Loucy (cell line): ENCODE measurements at regions not wholly inside any gene's neighbourhood (a gene's known extent, or its start where the extent isn't known, plus 50 kb on each side); places are given as distances from the start of the nearest gene placed in this dataset.

Experiments used
- H2AFZ ChIP-seq: fragments of 200-600 bp; sonication (generic); 2 replicates; pipeline ENCODE4 v1.6.0; 2016; ENCODE audit warnings: antibody characterized with exemption, mild to moderate bottlenecking, low read length, moderate library complexity
- H3F3A ChIP-seq: fragments of 200-600 bp; 2 replicates; pipeline ENCODE4 v1.6.0; 2016; ENCODE audit warnings: antibody characterized with exemption, low read depth, mild to moderate bottlenecking
- H3K27me3 ChIP-seq: fragments of 200-600 bp; sonication (generic); 2 replicates; pipeline ENCODE4 v1.6.1; 2014; ENCODE audit warnings: low read length, mild to moderate bottlenecking; ENCODE audit not compliant: insufficient read depth, poor library complexity, severe bottlenecking
- H3K36me3 ChIP-seq: fragments of 200-600 bp; sonication (generic); 2 replicates; pipeline ENCODE4 v1.6.1; 2016; ENCODE audit warnings: low read length; ENCODE audit not compliant: insufficient read depth
- H3K4me1 ChIP-seq: fragments of 200-600 bp; sonication (generic); 2 replicates; pipeline ENCODE4 v1.5.1; 2014; ENCODE audit warnings: low read length, mild to moderate bottlenecking; ENCODE audit not compliant: insufficient read depth, poor library complexity, severe bottlenecking
- H3K4me2 ChIP-seq: fragments of 200-600 bp; sonication (generic); 2 replicates; pipeline ENCODE4 v1.6.0; 2014; ENCODE audit warnings: antibody characterized with exemption, low read length, low read depth, mild to moderate bottlenecking; ENCODE audit not compliant: poor library complexity, severe bottlenecking
- H3K4me3 ChIP-seq: fragments of 200-600 bp; sonication (generic); 2 replicates; pipeline ENCODE4 v1.5.1; 2014; ENCODE audit warnings: low read length, mild to moderate bottlenecking, mixed read lengths; ENCODE audit not compliant: poor library complexity, severe bottlenecking
- H3K79me2 ChIP-seq: fragments of 200-600 bp; sonication (generic); 2 replicates; pipeline ENCODE4 v1.6.1; 2014; ENCODE audit warnings: low read length; ENCODE audit not compliant: insufficient read depth
- H3K9ac ChIP-seq: fragments of 200-600 bp; sonication (generic); 2 replicates; pipeline ENCODE4 v1.6.0; 2014; ENCODE audit warnings: mild to moderate bottlenecking, low read depth, low read length, moderate library complexity; ENCODE audit not compliant: poor library complexity, severe bottlenecking
- H3K9me2 ChIP-seq: fragments of 200-600 bp; sonication (generic); replicated peaks from 2 replicates; pipeline ENCODE4 v1.6.1; 2016; ENCODE audit warnings: low read depth, low read length, mixed read lengths
- H3K9me3 ChIP-seq: fragments of 200-600 bp; sonication (generic); 2 replicates; pipeline ENCODE4 v1.6.1; 2014; ENCODE audit warnings: mild to moderate bottlenecking, antibody characterized with exemption, low read length, low read depth; ENCODE audit not compliant: insufficient read depth
- H4K20me1 ChIP-seq: fragments of 200-600 bp; sonication (generic); 2 replicates; pipeline ENCODE4 v1.6.0; 2014; ENCODE audit warnings: antibody characterized with exemption, low read length, mild to moderate bottlenecking; ENCODE audit not compliant: insufficient read depth, poor library complexity, severe bottlenecking
- CTCF ChIP-seq: fragments of 200-600 bp; sonication (generic); conservative IDR thresholded peaks from 2 replicates; pipeline ENCODE4 v1.5.1; 2014; ENCODE audit warnings: mild to moderate bottlenecking, antibody characterized with exemption, low read length
- EZH2phosphoT487 ChIP-seq: fragments of 200-600 bp; IDR thresholded peaks from 2 replicates; pipeline ENCODE4 v1.6.1; 2018; ENCODE audit warnings: antibody characterized with exemption, mild to moderate bottlenecking, moderate library complexity, borderline replicate concordance

DNA sequence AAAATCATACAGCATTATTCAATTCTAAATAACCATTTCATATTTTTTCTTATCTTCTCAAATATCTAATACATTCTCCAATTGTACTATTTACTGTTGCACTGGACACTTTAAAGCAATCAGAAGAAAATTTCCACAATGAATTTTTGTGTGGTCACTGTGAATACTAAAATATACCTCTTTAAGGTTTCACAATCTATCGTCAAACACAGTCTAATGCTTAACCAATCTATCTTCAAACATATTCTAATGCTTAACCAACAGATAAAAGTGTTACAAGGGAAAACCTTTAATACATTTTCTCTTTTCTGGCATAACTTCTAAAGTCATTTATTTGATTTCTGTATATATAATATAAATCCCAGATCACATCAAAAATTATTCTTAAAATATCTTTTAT, 2035.5 kb upstream of the CDH6 start:
- Histone ChIP-seq H3K4me2 (no peak overlapping the region), H3K9ac (no peak overlapping the region), H3K79me2 (no peaks in the 10 kb centered on the region), H3K4me1 (no peaks in the 10 kb centered on the region), H4K20me1 (no peaks in the 10 kb centered on the region), H3K4me3 (no peak overlapping the region), H3K36me3 (no peaks in the 10 kb centered on the region), H3K27me3 (no peaks in the 10 kb centered on the region), H2AFZ (no peak overlapping the region), H3K9me2 (no peaks in the 10 kb centered on the region), H3F3A (no peaks in the 10 kb centered on the region), H3K9me3 (no peaks in the 10 kb centered on the region)
- TF ChIP-seq CTCF (no peak), EZH2phosphoT487 (no peak)

DNA sequence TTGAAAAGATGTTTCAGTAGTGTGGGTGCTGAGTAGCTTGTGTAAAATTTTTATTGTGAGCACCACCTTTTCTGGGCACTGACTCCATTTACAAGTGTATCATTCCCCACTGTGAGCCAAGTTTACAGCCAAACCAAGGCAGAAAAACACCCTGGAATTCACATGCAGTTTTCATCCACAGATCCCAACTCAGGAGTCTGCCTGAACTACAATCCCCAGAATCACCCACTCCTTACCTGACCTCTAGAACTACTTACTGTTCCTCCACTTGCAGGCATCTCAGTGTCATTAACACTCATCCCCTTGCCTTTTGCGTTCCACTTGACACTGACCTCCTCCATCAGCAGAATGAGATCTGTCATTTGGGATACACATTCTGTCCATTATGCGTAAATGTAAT, 2042.6 kb upstream of the CDH6 start:
- H3F3A ChIP-seq, result no peaks in the 10 kb centered on the region
- no peaks in the 10 kb centered on the region; the same call in 1 of the 2 replicates for H3K9me2 ChIP-seq
- no peak overlapping the region for H3K4me3 ChIP-seq
- H3K79me2 ChIP-seq, result no peaks in the 10 kb centered on the region
- H4K20me1 ChIP-seq, result no peaks in the 10 kb centered on the region
- no peak overlapping the region for H3K4me2 ChIP-seq
- H3K36me3 ChIP-seq, result no peaks in the 10 kb centered on the region
- no peak overlapping the region for H2AFZ ChIP-seq
- H3K4me1 ChIP-seq, result no peaks in the 10 kb centered on the region
- no peaks in the 10 kb centered on the region for H3K9me3 ChIP-seq
- TF ChIP-seq CTCF (no peak), EZH2phosphoT487 (no peak)
- H3K27me3 ChIP-seq, result no peaks in the 10 kb centered on the region
- H3K9ac ChIP-seq, result no peak overlapping the region

GRCh38 chr5:29148581-29148980, 2044.9 kb upstream of the CDH6 start:
- Histone ChIP-seq H3K79me2 (no peaks in the 10 kb centered on the region), H3K9me2 (no peaks in the 10 kb centered on the region; the same call in 1 of the 2 replicates), H3K36me3 (no peaks in the 10 kb centered on the region), H3K4me3 (no peak overlapping the region), H3K9ac (no peak overlapping the region), H3K9me3 (no peaks in the 10 kb centered on the region), H4K20me1 (no peaks in the 10 kb centered on the region), H3K4me1 (no peaks in the 10 kb centered on the region), H3F3A (no peaks in the 10 kb centered on the region), H3K4me2 (no peak overlapping the region), H2AFZ (no peak overlapping the region), H3K27me3 (no peaks in the 10 kb centered on the region)
- TF ChIP-seq EZH2phosphoT487 (no peak), CTCF (no peak)
